HepG2 (cell line): ENCODE measurements at regions not wholly inside any gene's neighbourhood (a gene's known extent, or its start where the extent isn't known, plus 50 kb on each side); places are given as distances from the start of the nearest gene placed in this dataset.

Experiments
- ATAC-seq: fragments of 200-7000 bp; cut with Tn5 transposase; 3 replicates; pipeline ENCODE4 v1.9.1; 2020; ENCODE audit warnings: mild to moderate bottlenecking, moderate library complexity
- BruUV-seq: library from RNA; stranded (reverse); fragments of 400-500 nt; replicated peaks from 2 replicates; lab custom pipeline; 2021; lab: Mats Ljungman, UMichigan
- CTCF ChIA-PET: fragments of 300-600 bp; formaldehyde crosslinking; extraction: SDS; loops from one replicate; lab custom pipeline; 2021; ENCODE audit warnings: low total read pairs, inconsistent platforms, low intra/inter-chr PET ratio; lab: Yijun Ruan, JAX
- POLR2A ChIA-PET: fragments of 350-600 bp; sonication (Branson Sonifier 250); formaldehyde crosslinking; loops from one replicate; lab custom pipeline; 2020; ENCODE audit warnings: antibody characterized with exemption, inconsistent platforms; lab: Yijun Ruan, JAX
- DNase-seq: peaks from one replicate; pipeline ENCODE4 v3.0.0-alpha.2; 2015; ENCODE audit warnings: low spot score
- FAIRE-seq: peaks from 3 replicates; lab custom pipeline; 2011; peaks lifted over from hg19 to GRCh38; lab: Jason Lieb, UNC
- H2AFZ ChIP-seq: one replicate; pipeline ENCODE4 v1.6.1; 2011; ENCODE audit warnings: low read length, inconsistent platforms
- H3K27ac ChIP-seq: fragments of 300-600 bp; 3 replicates; pipeline ENCODE4 v1.8.0; 2011; ENCODE audit warnings: mixed run types, mild to moderate bottlenecking, mixed read lengths, low read length, inconsistent platforms; ENCODE audit not compliant: insufficient read depth; ENCODE audit errors: extremely low read length
- H3K27me3 ChIP-seq, 2 experiments: fragments of 200-600 bp in 1 of 2; 2 replicates in 1 of 2; 3 replicates in 1 of 2; pipeline versions ENCODE4 v1.6.0 to v1.8.0; 2011; ENCODE audit warnings: low read length in 2 of 2, mild to moderate bottlenecking in 2 of 2, moderate library complexity in 2 of 2, inconsistent platforms in 1 of 2; ENCODE audit not compliant: insufficient read depth in 2 of 2, control insufficient read depth in 1 of 2
- H3K36me3 ChIP-seq, 2 experiments: fragments of 200-600 bp in 1 of 2; replicated peaks in 1 of 2; 2 replicates in 1 of 2; 3 replicates in 1 of 2; pipeline versions ENCODE4 v1.5.1 to v1.8.0; 2011; ENCODE audit warnings: low read length in 2 of 2, inconsistent platforms in 1 of 2; ENCODE audit not compliant: insufficient read depth in 2 of 2, control insufficient read depth in 1 of 2
- H3K4me1 ChIP-seq: 2 replicates; pipeline ENCODE4 v1.5.1; 2012; ENCODE audit warnings: low read length, inconsistent platforms; ENCODE audit not compliant: insufficient read depth
- H3K4me2 ChIP-seq: 2 replicates; pipeline ENCODE4 v1.6.0; 2011; ENCODE audit warnings: low read depth, low read length, inconsistent platforms
- H3K4me3 ChIP-seq, 3 experiments: fragments of 200-600 bp in 1 of 3; sonication (generic), shearing (Covaris generic) in 1 of 3; replicated peaks in 1 of 3; 2 replicates each; pipeline ENCODE4 v1.5.1; 2011 to 2016; ENCODE audit warnings: low read length in 3 of 3, inconsistent platforms in 2 of 3, low read depth in 2 of 3, mild to moderate bottlenecking in 2 of 3, control low read depth in 1 of 3, mixed read lengths in 1 of 3; ENCODE audit not compliant: insufficient read depth in 1 of 3
- H3K79me2 ChIP-seq: one replicate; pipeline ENCODE4 v1.6.1; 2011; ENCODE audit warnings: low read length, inconsistent platforms; ENCODE audit not compliant: insufficient read depth
- H3K9ac ChIP-seq: 2 replicates; pipeline ENCODE4 v1.6.0; 2011; ENCODE audit warnings: mild to moderate bottlenecking, low read depth, low read length, inconsistent platforms; ENCODE audit not compliant: insufficient read depth
- H3K9me3 ChIP-seq: 2 replicates; pipeline ENCODE4 v1.5.1; 2012; ENCODE audit warnings: mild to moderate bottlenecking, low read length
- H4K20me1 ChIP-seq: 2 replicates; pipeline ENCODE4 v1.6.0; 2011; ENCODE audit warnings: inconsistent platforms, mild to moderate bottlenecking, low read length, moderate library complexity; ENCODE audit not compliant: insufficient read depth
- ATF7-NPFF ChIP-seq: sonication (generic); formaldehyde crosslinking; IDR thresholded peaks from 2 replicates; pipeline ENCODE4 v1.8.1; 2023; ENCODE audit warnings: mild to moderate bottlenecking, low read depth, missing genetic modification reagents, moderate library complexity
- CCAR2 ChIP-seq: fragments of 200-400 bp; formaldehyde crosslinking; optimal IDR thresholded peaks from 2 replicates; pipeline ENCODE3; 2018; ENCODE audit warnings: low read depth, mild to moderate bottlenecking, low read length, moderate library complexity
- HMG20B ChIP-seq: conservative IDR thresholded peaks from 2 replicates; pipeline ENCODE4 v1.6.1; 2016; ENCODE audit warnings: missing genetic modification reagents, missing compliant biosample characterization
- IRF2 ChIP-seq: IDR thresholded peaks from 2 replicates; pipeline ENCODE4 v1.6.1; 2018; ENCODE audit warnings: missing genetic modification reagents, missing compliant biosample characterization
- NFYC ChIP-seq: IDR thresholded peaks from 2 replicates; pipeline ENCODE4 v1.6.1; 2016; ENCODE audit warnings: missing genetic modification reagents, missing compliant biosample characterization
- PAX8 ChIP-seq: sonication (generic); formaldehyde crosslinking; IDR thresholded peaks from 2 replicates; pipeline ENCODE4 v1.8.0; 2022; ENCODE audit warnings: mild to moderate bottlenecking, missing genetic modification reagents, borderline replicate concordance
- SMYD3 ChIP-seq: sonication (generic); formaldehyde crosslinking; IDR thresholded peaks from 2 replicates; pipeline ENCODE4 v1.8.1; 2023; ENCODE audit warnings: mild to moderate bottlenecking, missing genetic modification reagents
- ZNF3 ChIP-seq: IDR thresholded peaks from 2 replicates; pipeline ENCODE4 v1.7.0; 2017; ENCODE audit warnings: inconsistent platforms
- ZNF30 ChIP-seq: sonication (generic); formaldehyde crosslinking; IDR thresholded peaks from 2 replicates; pipeline ENCODE4 v1.5.0; 2020; ENCODE audit warnings: mild to moderate bottlenecking, missing genetic modification reagents
- ZNF432 ChIP-seq: sonication (generic); formaldehyde crosslinking; IDR thresholded peaks from 2 replicates; pipeline ENCODE4 v1.5.0; 2020; ENCODE audit warnings: missing genetic modification reagents, mild to moderate bottlenecking, borderline replicate concordance
- ZNF709 ChIP-seq: sonication (generic); formaldehyde crosslinking; IDR thresholded peaks from 2 replicates; pipeline ENCODE4 v1.5.0; 2020; ENCODE audit warnings: mild to moderate bottlenecking, missing genetic modification reagents
- ZNF768 ChIP-seq: sonication (generic); formaldehyde crosslinking; IDR thresholded peaks from 2 replicates; pipeline ENCODE4 v1.4.0; 2020; ENCODE audit warnings: missing genetic modification reagents
- ZNF839 ChIP-seq: sonication (generic); formaldehyde crosslinking; IDR thresholded peaks from 2 replicates; pipeline ENCODE4 v1.4.0; 2020; ENCODE audit warnings: missing genetic modification reagents, mild to moderate bottlenecking, borderline replicate concordance
- in situ Hi-C: cut with HindIII; loops from 2 replicates; pipeline ENCODE4 v1.10.0; 2017; ENCODE audit warnings: low pct_unique_long_range_greater_than_20kb; ENCODE audit not compliant: extremely low pct_ligation_motif_present
- intact Hi-C: fragments of 100-400 bp; cut with micrococcal nuclease; formaldehyde crosslinking; loops from one replicate; pipeline ENCODE4 v1.10.0; 2022; ENCODE audit not compliant: unreplicated experiment
- TF ChIP-seq, protein P1 (sequence below), 2 experiments: sonication (generic) in 1 of 2; formaldehyde crosslinking in 1 of 2; IDR thresholded peaks; 2 replicates each; pipeline versions ENCODE4 v1.4.0 to v1.6.1; 2018 to 2020; ENCODE audit warnings: missing genetic modification reagents in 2 of 2, borderline replicate concordance in 1 of 2, low read depth in 1 of 2, mild to moderate bottlenecking in 1 of 2, missing biosample characterization in 1 of 2
- TF ChIP-seq, protein P2 (sequence below): sonication (generic); formaldehyde crosslinking; IDR thresholded peaks from 2 replicates; pipeline ENCODE4 v1.5.0; 2020; ENCODE audit warnings: mild to moderate bottlenecking, missing genetic modification reagents
- TF ChIP-seq, protein P3 (sequence below): sonication (generic); formaldehyde crosslinking; IDR thresholded peaks from 2 replicates; pipeline ENCODE4 v1.5.1; 2020; ENCODE audit warnings: missing genetic modification reagents, mild to moderate bottlenecking, borderline replicate concordance

DNA sequence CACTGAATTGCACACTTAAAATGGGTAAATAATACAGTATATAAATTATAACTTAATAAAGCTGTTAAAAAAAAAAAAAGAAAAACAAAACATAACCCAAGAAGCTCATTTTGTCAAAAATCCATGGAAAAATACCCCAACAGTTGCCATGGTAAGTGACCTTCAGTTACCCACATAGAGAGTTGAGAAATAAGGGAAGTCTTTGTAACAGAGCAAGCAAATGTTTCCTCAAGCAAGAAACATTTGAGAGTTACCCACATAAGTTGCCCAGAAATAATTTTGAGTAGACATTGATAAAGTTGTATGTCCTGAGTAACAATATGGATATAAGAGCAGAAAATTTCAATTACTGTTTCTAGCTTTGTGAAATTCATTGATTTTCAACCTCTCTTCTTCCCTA is 227.4 kb downstream of the CCDC59 start:
- H3K4me1 ChIP-seq, result no peaks in the 10 kb centered on the region
- H3K27ac ChIP-seq, result no peak overlapping the region
- FAIRE-seq (no peak), ATAC-seq (no peak), DNase-seq (no peak)
- H3K9ac ChIP-seq, result no peak overlapping the region
- H3K27me3 ChIP-seq, result no peaks in the 10 kb centered on the region
- no TSS peak for BruUV-seq
- H3K9me3 ChIP-seq, result 0 out of 2 replicates have a peak, but pooled peaks cover 6% of the 10 kb centered on the region
- no peak overlapping the region for H3K4me2 ChIP-seq
- H3K4me3 ChIP-seq, result no peak overlapping the region
- H3K36me3 ChIP-seq, result no peaks in the 10 kb centered on the region
- no peaks in the 10 kb centered on the region for H4K20me1 ChIP-seq
- H2AFZ ChIP-seq, result no peak overlapping the region
- in situ Hi-C loops (no loop called here), intact Hi-C loops (no loop called here)
- ChIA-PET POLR2A (no interaction called here), CTCF (no interaction called here)
- TF ChIP-seq CCAR2, result no peak
- TF ChIP-seq ZNF432, result no peak
- no peak for TF ChIP-seq ZNF3 (CRISPR knock-in tag)
- TF ChIP-seq, protein P1, sequence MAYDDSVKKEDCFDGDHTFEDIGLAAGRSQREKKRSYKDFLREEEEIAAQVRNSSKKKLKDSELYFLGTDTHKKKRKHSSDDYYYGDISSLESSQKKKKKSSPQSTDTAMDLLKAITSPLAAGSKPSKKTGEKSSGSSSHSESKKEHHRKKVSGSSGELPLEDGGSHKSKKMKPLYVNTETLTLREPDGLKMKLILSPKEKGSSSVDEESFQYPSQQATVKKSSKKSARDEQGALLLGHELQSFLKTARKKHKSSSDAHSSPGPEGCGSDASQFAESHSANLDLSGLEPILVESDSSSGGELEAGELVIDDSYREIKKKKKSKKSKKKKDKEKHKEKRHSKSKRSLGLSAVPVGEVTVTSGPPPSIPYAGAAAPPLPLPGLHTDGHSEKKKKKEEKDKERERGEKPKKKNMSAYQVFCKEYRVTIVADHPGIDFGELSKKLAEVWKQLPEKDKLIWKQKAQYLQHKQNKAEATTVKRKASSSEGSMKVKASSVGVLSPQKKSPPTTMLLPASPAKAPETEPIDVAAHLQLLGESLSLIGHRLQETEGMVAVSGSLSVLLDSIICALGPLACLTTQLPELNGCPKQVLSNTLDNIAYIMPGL (CRISPR knock-in tag; IDR thresholded peaks at IDR 0.05; ENCODE audit: borderline replicate concordance in 1 of 2, low read depth in 1 of 2), result no peak
- no peak for TF ChIP-seq ZNF709
- no peak for TF ChIP-seq ZNF768 (CRISPR knock-in tag)
- TF ChIP-seq SMYD3 (CRISPR knock-in tag), result no peak
- TF ChIP-seq ATF7-NPFF (CRISPR knock-in tag), result no peak
- TF ChIP-seq, protein P2, sequence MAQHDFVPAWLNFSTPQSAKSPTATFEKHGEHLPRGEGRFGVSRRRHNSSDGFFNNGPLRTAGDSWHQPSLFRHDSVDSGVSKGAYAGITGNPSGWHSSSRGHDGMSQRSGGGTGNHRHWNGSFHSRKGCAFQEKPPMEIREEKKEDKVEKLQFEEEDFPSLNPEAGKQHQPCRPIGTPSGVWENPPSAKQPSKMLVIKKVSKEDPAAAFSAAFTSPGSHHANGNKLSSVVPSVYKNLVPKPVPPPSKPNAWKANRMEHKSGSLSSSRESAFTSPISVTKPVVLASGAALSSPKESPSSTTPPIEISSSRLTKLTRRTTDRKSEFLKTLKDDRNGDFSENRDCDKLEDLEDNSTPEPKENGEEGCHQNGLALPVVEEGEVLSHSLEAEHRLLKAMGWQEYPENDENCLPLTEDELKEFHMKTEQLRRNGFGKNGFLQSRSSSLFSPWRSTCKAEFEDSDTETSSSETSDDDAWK (CRISPR knock-in tag), result no peak
- no peak for TF ChIP-seq IRF2 (CRISPR knock-in tag)
- TF ChIP-seq HMG20B (CRISPR knock-in tag), result no peak
- TF ChIP-seq NFYC (CRISPR knock-in tag), result no peak
- no peak for TF ChIP-seq PAX8 (CRISPR knock-in tag)
- no peak for TF ChIP-seq ZNF839 (CRISPR knock-in tag)
- TF ChIP-seq ZNF30, result no peak
- TF ChIP-seq, protein P3, sequence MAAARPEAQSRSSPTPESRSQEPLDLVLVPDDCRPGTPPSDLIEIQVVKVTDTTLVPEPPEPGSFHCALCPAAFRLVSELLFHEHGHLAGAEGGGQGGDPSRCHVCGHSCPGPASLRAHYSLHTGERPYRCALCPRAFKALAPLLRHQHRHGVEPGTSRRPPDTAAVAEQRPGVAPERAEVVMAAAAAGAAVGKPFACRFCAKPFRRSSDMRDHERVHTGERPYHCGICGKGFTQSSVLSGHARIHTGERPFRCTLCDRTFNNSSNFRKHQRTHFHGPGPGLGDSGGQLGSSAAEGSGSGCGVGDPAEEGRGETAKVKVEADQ, result no peak
- H3K79me2 ChIP-seq, result no peaks in the 10 kb centered on the region
